K562 (cell line): ENCODE measurements at regions not wholly inside any gene's neighbourhood (a gene's known extent, or its start where the extent isn't known, plus 50 kb on each side); places are given as distances from the start of the nearest gene placed in this dataset.

Experiments used
- ATAC-seq: fragments of 200-7000 bp; cut with Tn5 transposase; 3 replicates; pipeline ENCODE4 v1.9.1; 2020; ENCODE audit warnings: moderate library complexity
- BruUV-seq: library from RNA; stranded (reverse); fragments of 400-500 nt; replicated peaks from 2 replicates; lab custom pipeline; 2021; lab: Mats Ljungman, UMichigan
- CTCF ChIA-PET: fragments of 300-600 bp; formaldehyde crosslinking; extraction: SDS; loops from one replicate; lab custom pipeline; 2021; ENCODE audit warnings: low intra/inter-chr PET ratio; lab: Yijun Ruan, JAX
- POLR2A ChIA-PET: fragments of 300-600, 350-650 bp; sonication (Branson Sonifier 250); formaldehyde crosslinking; extraction: SDS; loops from one replicate; lab custom pipeline; 2021; ENCODE audit warnings: antibody characterized with exemption, inconsistent platforms; lab: Yijun Ruan, JAX
- DNase-seq, 4 experiments: peaks; one replicate each; pipeline versions ENCODE4 v3.0.0 to v3.0.0-alpha.2; 2011 to 2018; ENCODE audit warnings: low spot score in 3 of 4, mixed read lengths in 3 of 4; ENCODE audit errors: extremely low read depth in 1 of 4
- FAIRE-seq: peaks from 2 replicates; lab custom pipeline; 2011; peaks lifted over from hg19 to GRCh38; lab: Jason Lieb, UNC
- H2AFZ ChIP-seq: 2 replicates; pipeline ENCODE4 v1.6.0; 2011; ENCODE audit warnings: low read depth, low read length, control low read depth, inconsistent platforms
- H3K27ac ChIP-seq: fragments of 200-600 bp; 3 replicates; pipeline ENCODE4 v1.8.0; 2011; ENCODE audit warnings: low read depth, mild to moderate bottlenecking, control low read depth, inconsistent platforms, low read length, moderate library complexity, mixed read lengths; ENCODE audit errors: extremely low read depth
- H3K27me3 ChIP-seq, 2 experiments: fragments of 300-600 bp in 1 of 2; 2 replicates in 1 of 2; 3 replicates in 1 of 2; pipeline versions ENCODE4 v1.6.0 to v1.8.0; 2011; ENCODE audit warnings: inconsistent platforms in 2 of 2, low read length in 2 of 2, mild to moderate bottlenecking in 1 of 2, mixed read lengths in 1 of 2, moderate library complexity in 1 of 2; ENCODE audit not compliant: control insufficient read depth in 2 of 2, insufficient read depth in 2 of 2
- H3K36me3 ChIP-seq: fragments of 300-600 bp; 3 replicates; pipeline ENCODE4 v1.8.0; 2011; ENCODE audit warnings: mild to moderate bottlenecking, low read length, inconsistent platforms; ENCODE audit not compliant: control insufficient read depth, insufficient read depth
- H3K4me1 ChIP-seq, 2 experiments: fragments of 200-600 bp in 1 of 2; replicated peaks in 1 of 2; 2 replicates in 1 of 2; 3 replicates in 1 of 2; pipeline versions ENCODE4 v1.5.1 to v1.8.0; 2011; ENCODE audit warnings: inconsistent platforms in 2 of 2, low read length in 2 of 2, mild to moderate bottlenecking in 1 of 2, mixed read lengths in 1 of 2, moderate library complexity in 1 of 2; ENCODE audit not compliant: control insufficient read depth in 2 of 2, insufficient read depth in 2 of 2
- H3K4me2 ChIP-seq: 2 replicates; pipeline ENCODE4 v1.6.1; 2011; ENCODE audit warnings: low read length, control low read depth, inconsistent platforms, mixed read lengths; ENCODE audit not compliant: insufficient read depth
- H3K4me3 ChIP-seq: fragments of 200-600 bp; sonication (generic), shearing (Covaris generic); 2 replicates; pipeline ENCODE4 v1.5.1; 2016; ENCODE audit warnings: control low read depth, inconsistent platforms
- H3K79me2 ChIP-seq: fragments of 200-600 bp; 3 replicates; pipeline ENCODE4 v1.8.0; 2011; ENCODE audit warnings: low read length, inconsistent platforms; ENCODE audit not compliant: control insufficient read depth, insufficient read depth
- H3K9ac ChIP-seq, 2 experiments: 2 replicates each; pipeline versions ENCODE4 v1.6.0 to v1.6.1; 2011; ENCODE audit warnings: low read depth in 2 of 2, low read length in 2 of 2, control low read depth in 1 of 2, inconsistent platforms in 1 of 2, mild to moderate bottlenecking in 1 of 2, mixed read lengths in 1 of 2; ENCODE audit not compliant: insufficient read depth in 1 of 2
- H3K9me1 ChIP-seq: one replicate; pipeline ENCODE4 v1.6.0; 2011; ENCODE audit warnings: inconsistent platforms, mild to moderate bottlenecking, low read length, moderate library complexity; ENCODE audit not compliant: control insufficient read depth, insufficient read depth
- H3K9me3 ChIP-seq: replicated peaks from 2 replicates; pipeline ENCODE4 v1.5.1; 2011; ENCODE audit warnings: low read depth, low read length, inconsistent platforms; ENCODE audit not compliant: control insufficient read depth, insufficient read depth
- H4K20me1 ChIP-seq: replicated peaks from 2 replicates; pipeline ENCODE4 v1.6.1; 2011; ENCODE audit warnings: low read length, inconsistent platforms, mixed read lengths; ENCODE audit not compliant: control insufficient read depth, insufficient read depth
- ELK3 ChIP-seq: fragments of 450-650 bp; formaldehyde crosslinking; IDR thresholded peaks from 2 replicates; pipeline ENCODE4 v1.4.0; 2020; ENCODE audit warnings: mild to moderate bottlenecking
- RBM22 ChIP-seq: fragments of 200-400 bp; formaldehyde crosslinking; IDR thresholded peaks from 2 replicates; pipeline ENCODE4 v1.6.1; 2018; ENCODE audit warnings: low read length, low read depth; ENCODE audit not compliant: poor library complexity, severe bottlenecking
- ZFP36 ChIP-seq: fragments of 150-350 bp; IDR thresholded peaks from 2 replicates; pipeline ENCODE4 v1.6.1; 2018; ENCODE audit warnings: low read length, low read depth; ENCODE audit not compliant: partially characterized antibody
- WGBS: fragments of 100-300 bp; shearing (Covaris generic); methylation state at CpG from one replicate; pipeline ENCODE4 v1.1.6; 2016; ENCODE audit warnings: low coverage, mixed read lengths; ENCODE audit not compliant: insufficient coverage; ENCODE audit errors: missing lambda C conversion rate; 5-methylcytosine and 5-hydroxymethylcytosine counted together
- in situ Hi-C: fragments of 300-500 bp; cut with MboI; formaldehyde crosslinking; loops from 4 replicates; pipeline ENCODE4 v1.15.0; 2018; ENCODE audit warnings: inconsistent platforms, mixed read lengths
- intact Hi-C: fragments of 100-400 bp; cut with micrococcal nuclease; formaldehyde crosslinking; loops from 2 replicates; pipeline ENCODE4 v1.14.2; 2022
- TF ChIP-seq, protein P1 (sequence below), 2 experiments: fragments of 450-650 bp in 1 of 2; IDR thresholded peaks; 2 replicates each; pipeline ENCODE4 v1.6.1; 2011 to 2017; ENCODE audit warnings: low read depth in 2 of 2, antibody characterized with exemption in 1 of 2, borderline replicate concordance in 1 of 2, low read length in 1 of 2, mild to moderate bottlenecking in 1 of 2, mixed read lengths in 1 of 2; ENCODE audit not compliant: control insufficient read depth in 1 of 2
- TF ChIP-seq, protein P2 (sequence below): fragments of 450-650 bp; IDR thresholded peaks from 2 replicates; pipeline ENCODE4 v1.6.1; 2017; ENCODE audit warnings: antibody characterized with exemption

GRCh38 chr5:27269766-27270165 lies 231.4 kb upstream of the CDH9 start:
- no peak overlapping the region for H2AFZ ChIP-seq
- H3K9ac ChIP-seq: no peak overlapping the region
- BruUV-seq: no TSS peak
- no peak overlapping the region for H3K4me2 ChIP-seq
- ATAC-seq (no peak), DNase-seq (no peak)
- in situ Hi-C loops: no loop called here
- CTCF ChIA-PET: no interaction called here
- 53% methylated on average over 4 of the region's 4 CpGs for WGBS
- H3K79me2 ChIP-seq: no peaks in the 10 kb centered on the region
- no peaks in the 10 kb centered on the region for H3K9me1 ChIP-seq
- TF ChIP-seq, protein P1, sequence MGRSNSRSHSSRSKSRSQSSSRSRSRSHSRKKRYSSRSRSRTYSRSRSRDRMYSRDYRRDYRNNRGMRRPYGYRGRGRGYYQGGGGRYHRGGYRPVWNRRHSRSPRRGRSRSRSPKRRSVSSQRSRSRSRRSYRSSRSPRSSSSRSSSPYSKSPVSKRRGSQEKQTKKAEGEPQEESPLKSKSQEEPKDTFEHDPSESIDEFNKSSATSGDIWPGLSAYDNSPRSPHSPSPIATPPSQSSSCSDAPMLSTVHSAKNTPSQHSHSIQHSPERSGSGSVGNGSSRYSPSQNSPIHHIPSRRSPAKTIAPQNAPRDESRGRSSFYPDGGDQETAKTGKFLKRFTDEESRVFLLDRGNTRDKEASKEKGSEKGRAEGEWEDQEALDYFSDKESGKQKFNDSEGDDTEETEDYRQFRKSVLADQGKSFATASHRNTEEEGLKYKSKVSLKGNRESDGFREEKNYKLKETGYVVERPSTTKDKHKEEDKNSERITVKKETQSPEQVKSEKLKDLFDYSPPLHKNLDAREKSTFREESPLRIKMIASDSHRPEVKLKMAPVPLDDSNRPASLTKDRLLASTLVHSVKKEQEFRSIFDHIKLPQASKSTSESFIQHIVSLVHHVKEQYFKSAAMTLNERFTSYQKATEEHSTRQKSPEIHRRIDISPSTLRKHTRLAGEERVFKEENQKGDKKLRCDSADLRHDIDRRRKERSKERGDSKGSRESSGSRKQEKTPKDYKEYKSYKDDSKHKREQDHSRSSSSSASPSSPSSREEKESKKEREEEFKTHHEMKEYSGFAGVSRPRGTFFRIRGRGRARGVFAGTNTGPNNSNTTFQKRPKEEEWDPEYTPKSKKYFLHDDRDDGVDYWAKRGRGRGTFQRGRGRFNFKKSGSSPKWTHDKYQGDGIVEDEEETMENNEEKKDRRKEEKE (IDR thresholded peaks at IDR 0.05; ENCODE audit: borderline replicate concordance in 1 of 2, control insufficient read depth in 1 of 2, low read depth in 2 of 2, low read length in 1 of 2): no peak
- TF ChIP-seq, protein P2, sequence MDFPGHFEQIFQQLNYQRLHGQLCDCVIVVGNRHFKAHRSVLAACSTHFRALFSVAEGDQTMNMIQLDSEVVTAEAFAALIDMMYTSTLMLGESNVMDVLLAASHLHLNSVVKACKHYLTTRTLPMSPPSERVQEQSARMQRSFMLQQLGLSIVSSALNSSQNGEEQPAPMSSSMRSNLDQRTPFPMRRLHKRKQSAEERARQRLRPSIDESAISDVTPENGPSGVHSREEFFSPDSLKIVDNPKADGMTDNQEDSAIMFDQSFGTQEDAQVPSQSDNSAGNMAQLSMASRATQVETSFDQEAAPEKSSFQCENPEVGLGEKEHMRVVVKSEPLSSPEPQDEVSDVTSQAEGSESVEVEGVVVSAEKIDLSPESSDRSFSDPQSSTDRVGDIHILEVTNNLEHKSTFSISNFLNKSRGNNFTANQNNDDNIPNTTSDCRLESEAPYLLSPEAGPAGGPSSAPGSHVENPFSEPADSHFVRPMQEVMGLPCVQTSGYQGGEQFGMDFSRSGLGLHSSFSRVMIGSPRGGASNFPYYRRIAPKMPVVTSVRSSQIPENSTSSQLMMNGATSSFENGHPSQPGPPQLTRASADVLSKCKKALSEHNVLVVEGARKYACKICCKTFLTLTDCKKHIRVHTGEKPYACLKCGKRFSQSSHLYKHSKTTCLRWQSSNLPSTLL: no peak
- TF ChIP-seq RBM22: no peak
- TF ChIP-seq ELK3 (CRISPR knock-in tag): no peak
- TF ChIP-seq ZFP36: no peak
- TF ChIP-seq, all 486 proteins: peak for 0
- Histone ChIP-seq H3K27me3 (no peaks in the 10 kb centered on the region), H3K27ac (no peak overlapping the region), H4K20me1 (no peaks in the 10 kb centered on the region), H3K4me3 (no peak overlapping the region), H3K9me3 (no peaks in the 10 kb centered on the region), H3K36me3 (no peaks in the 10 kb centered on the region), H3K4me1 (no peaks in the 10 kb centered on the region)
- no peak for FAIRE-seq
- POLR2A ChIA-PET: no interaction called here
- intact Hi-C loops: no loop called here
